SK-N-MC (cell line): ENCODE measurements at regions not wholly inside any gene's neighbourhood (a gene's known extent, or its start where the extent isn't known, plus 50 kb on each side); places are given as distances from the start of the nearest gene placed in this dataset.
A peak's percentile ranks its signal among the peaks of the same experiment; 100 is the strongest.

Source experiments
- DNase-seq: peaks from one replicate; pipeline ENCODE4 v3.0.0-alpha.2; 2011; ENCODE audit warnings: low read depth, low spot score
- H3K27ac ChIP-seq: fragments of 200-600 bp; sonication (generic); 2 replicates; pipeline ENCODE4 v1.5.1; 2016; ENCODE audit warnings: mixed run types
- H3K36me3 ChIP-seq: fragments of 200-600 bp; sonication (generic); 2 replicates; pipeline ENCODE4 v1.6.1; 2017; ENCODE audit warnings: antibody characterized with exemption, low read length, mixed read lengths; ENCODE audit not compliant: insufficient read depth
- H3K4me3 ChIP-seq: fragments of 200-600 bp; sonication (generic); 2 replicates; pipeline ENCODE4 v1.5.1; 2016
- H3K9ac ChIP-seq: fragments of 200-600 bp; sonication (generic); 2 replicates; pipeline ENCODE4 v1.8.0; 2017; ENCODE audit warnings: mixed run types, mixed read lengths; ENCODE audit not compliant: insufficient read length
- H3K9me3 ChIP-seq: fragments of 200-600 bp; sonication (generic); 2 replicates; pipeline ENCODE4 v1.6.1; 2017; ENCODE audit warnings: low read depth, mild to moderate bottlenecking, antibody characterized with exemption, low read length, moderate library complexity, mixed read lengths
- EZH2 ChIP-seq: fragments of 200-600 bp; sonication (generic); IDR thresholded peaks from one replicate; pipeline ENCODE4 v1.6.1; 2017; ENCODE audit warnings: antibody characterized with exemption
- FOXP2 ChIP-seq: optimal IDR thresholded peaks from 2 replicates; pipeline ENCODE3; 2011; ENCODE audit warnings: mild to moderate bottlenecking, moderate library complexity; ENCODE audit not compliant: insufficient read depth; ENCODE audit errors: extremely low read length, control extremely low read depth
- POLR2AphosphoS5 ChIP-seq: IDR thresholded peaks from 2 replicates; pipeline ENCODE4 v1.6.1; 2012; ENCODE audit warnings: mild to moderate bottlenecking, low read depth, low read length, borderline replicate concordance

DNA sequence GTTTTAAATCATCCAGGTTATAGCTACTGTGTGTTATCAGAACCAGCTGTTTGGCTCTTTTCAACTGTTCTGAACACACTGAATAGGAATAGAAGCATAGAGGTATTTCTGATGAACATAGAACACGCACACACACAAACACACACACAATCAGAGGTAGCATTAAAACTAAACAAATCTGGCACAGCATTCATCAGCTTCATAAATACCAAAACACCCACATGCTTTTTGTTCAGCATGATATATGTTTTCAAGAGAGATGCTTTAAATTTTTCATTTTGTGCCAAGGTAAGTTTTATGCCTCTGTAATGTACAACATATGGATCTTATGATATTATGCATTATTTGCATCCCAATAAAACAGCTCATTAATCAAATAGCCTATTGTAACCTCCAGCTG, 208.6 kb downstream of the GALC start:
- H3K27ac ChIP-seq = peak overlapping the region; percentile 63
- no peaks in the 10 kb centered on the region for H3K9me3 ChIP-seq
- peak overlapping the region; percentile 16; the same call in 1 of the 2 replicates for H3K4me3 ChIP-seq
- H3K9ac ChIP-seq = no peak overlapping the region
- TF ChIP-seq FOXP2 (no peak), POLR2AphosphoS5 (no peak), EZH2 (no peak)
- DNase-seq = no peak
- H3K36me3 ChIP-seq = no peaks in the 10 kb centered on the region

DNA sequence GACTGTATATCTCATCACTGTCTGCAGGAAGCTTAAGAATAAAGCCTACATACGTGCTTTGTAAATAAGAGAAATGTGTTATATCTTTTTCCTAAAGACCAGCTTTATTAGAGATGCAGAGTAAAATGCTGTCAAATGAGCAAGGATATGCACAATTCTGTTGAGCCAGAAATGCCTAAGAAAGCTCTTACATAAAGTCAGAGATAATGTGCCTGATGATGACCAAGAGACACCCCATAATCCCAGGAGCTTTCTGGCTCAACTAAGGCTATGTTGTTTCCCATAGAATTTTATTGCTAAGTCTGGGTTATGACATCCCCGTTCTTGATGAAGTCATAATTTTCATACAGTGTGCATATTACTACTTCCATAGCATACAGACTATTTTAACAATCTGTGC, 209.9 kb downstream of the GALC start:
- TF ChIP-seq FOXP2 (no peak), EZH2 (no peak)
- no peak overlapping the region for H3K9ac ChIP-seq
- H3K27ac ChIP-seq = no peak overlapping the region
- no peaks in the 10 kb centered on the region for H3K36me3 ChIP-seq
- no peak for DNase-seq
- no peak overlapping the region for H3K4me3 ChIP-seq
- no peaks in the 10 kb centered on the region for H3K9me3 ChIP-seq

DNA sequence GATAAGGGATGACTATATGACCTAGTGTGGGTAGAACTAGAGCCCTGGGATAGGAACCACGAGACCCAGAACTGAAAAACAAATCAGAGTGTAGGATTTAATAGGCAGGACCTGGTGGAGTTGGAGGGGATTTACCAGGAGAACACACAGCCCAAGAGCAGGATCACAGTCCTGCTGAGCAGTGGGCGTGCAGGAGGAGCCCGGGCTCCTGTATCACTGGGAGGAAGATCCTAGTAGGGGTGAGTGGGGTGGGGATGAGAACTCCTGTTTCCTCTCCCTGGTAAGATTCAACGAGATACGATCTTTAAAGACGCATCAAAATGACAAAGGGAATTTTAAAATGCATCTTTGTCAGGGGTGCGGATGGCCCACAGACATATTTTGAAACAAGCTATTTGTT, 220.1 kb downstream of the GALC start:
- DNase-seq = no peak
- H3K36me3 ChIP-seq = no peaks in the 10 kb centered on the region
- H3K9me3 ChIP-seq = no peaks in the 10 kb centered on the region
- H3K9ac ChIP-seq = no peak overlapping the region
- H3K4me3 ChIP-seq = no peak overlapping the region
- TF ChIP-seq POLR2AphosphoS5 = no peak
- no peak for TF ChIP-seq FOXP2
- TF ChIP-seq EZH2 = no peak
- H3K27ac ChIP-seq = no peak overlapping the region

DNA sequence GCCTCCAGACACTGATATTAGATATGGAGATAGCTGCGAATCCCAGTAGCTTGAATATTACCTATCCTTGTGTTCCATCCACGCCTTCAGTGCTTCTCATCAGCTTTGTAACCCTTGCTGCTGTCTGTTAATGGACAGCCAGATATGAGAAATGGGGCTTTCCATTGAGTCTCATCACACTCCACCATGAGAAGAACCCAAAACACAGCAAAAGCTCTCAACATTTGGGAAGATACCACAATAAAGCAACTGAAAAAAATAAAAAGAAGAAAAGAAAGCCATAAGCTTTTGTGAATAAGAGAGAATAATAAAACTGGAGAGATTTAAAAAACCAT, 225.4 kb downstream of the GALC start:
- TF ChIP-seq FOXP2 (no peak), EZH2 (no peak), POLR2AphosphoS5 (no peak)
- H3K36me3 ChIP-seq = no peaks in the 10 kb centered on the region
- DNase-seq = no peak
- H3K4me3 ChIP-seq = no peak overlapping the region
- no peak overlapping the region for H3K9ac ChIP-seq
- no peak overlapping the region for H3K27ac ChIP-seq
- no peaks in the 10 kb centered on the region for H3K9me3 ChIP-seq

DNA sequence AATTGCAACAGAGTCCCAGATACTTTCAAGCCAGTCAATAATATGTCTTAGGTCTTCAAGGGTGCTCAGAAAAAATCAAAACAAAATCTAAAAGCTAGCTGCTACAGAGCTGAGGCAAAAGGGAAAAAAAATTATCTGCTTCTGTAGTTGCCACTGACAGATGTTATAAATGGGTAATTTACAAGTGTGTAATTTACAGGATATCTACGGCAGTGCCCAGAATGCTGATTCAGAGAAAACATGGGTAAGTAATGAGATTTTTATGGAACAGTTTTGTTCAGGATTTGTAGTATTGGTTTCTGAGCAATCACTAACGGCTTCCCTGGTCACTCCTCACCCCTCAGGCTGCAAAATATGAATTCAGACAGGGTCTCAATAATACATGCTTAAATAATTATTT, 234.1 kb downstream of the GALC start:
- H3K9ac ChIP-seq = no peak overlapping the region
- H3K4me3 ChIP-seq = peak overlapping the region; percentile 64
- no peaks in the 10 kb centered on the region for H3K9me3 ChIP-seq
- DNase-seq = peak; percentile 26
- no peak for TF ChIP-seq POLR2AphosphoS5
- TF ChIP-seq FOXP2 = no peak
- no peak for TF ChIP-seq EZH2
- H3K27ac ChIP-seq = peak overlapping the region; percentile 67; the same call in 1 of the 2 replicates
- H3K36me3 ChIP-seq = no peaks in the 10 kb centered on the region

DNA sequence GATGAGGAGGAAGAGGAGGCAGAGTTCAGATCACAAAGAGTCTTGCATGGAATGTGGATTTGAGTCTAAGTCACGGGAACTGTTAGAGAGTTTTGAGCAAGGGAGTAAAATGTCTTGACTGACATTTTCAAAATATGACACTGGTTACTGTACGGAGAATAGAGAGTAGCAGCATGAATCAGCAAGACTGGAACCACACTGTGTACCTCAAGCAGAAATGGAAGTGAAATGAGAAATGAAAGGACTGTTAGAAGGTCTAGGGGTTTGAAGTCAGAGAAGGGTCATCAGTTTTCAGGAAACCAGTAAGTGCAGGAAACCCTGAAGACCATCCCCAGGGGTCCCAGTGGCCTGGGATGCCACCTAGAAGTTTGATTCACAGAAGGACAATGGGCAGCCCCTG, 236.3 kb downstream of the GALC start:
- no peaks in the 10 kb centered on the region for H3K36me3 ChIP-seq
- no peak overlapping the region for H3K9ac ChIP-seq
- no peaks in the 10 kb centered on the region for H3K9me3 ChIP-seq
- no peak overlapping the region for H3K4me3 ChIP-seq
- H3K27ac ChIP-seq = no peak overlapping the region
- TF ChIP-seq EZH2 (no peak), FOXP2 (no peak), POLR2AphosphoS5 (no peak)
- no peak for DNase-seq

DNA sequence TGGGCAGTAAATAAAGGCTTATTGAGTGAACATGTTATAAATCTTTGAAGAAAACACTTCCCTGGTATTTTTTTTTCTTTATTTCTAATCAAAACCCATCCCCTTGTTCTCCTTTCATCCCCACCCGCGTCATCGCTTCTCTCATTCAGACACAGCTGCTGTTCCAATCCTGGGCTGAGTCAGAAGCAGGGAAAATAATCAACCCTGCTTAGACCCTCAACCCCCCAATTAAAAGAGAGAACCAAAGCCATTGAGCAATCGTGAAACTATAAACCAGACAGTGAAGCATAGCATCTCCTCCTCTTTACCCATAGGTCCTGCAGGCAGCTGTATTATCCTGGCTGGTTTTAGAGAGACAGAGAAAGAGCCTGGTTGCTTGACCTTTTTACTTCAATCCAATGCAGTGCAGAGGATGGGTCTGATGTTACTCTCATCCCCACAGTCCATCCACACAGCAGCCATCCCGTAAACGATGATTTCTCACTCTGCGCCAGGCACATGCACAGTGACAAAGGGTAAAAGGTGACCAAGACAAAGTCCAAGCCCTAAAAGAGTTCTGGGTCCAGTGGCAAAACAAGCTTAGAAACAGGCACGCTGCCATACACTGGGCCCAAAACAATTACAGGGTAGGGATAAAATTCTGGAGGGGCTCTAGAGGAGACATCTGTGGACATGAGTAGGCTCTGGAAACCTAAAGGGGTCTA, 238.3 kb downstream of the GALC start:
- no peaks in the 10 kb centered on the region for H3K36me3 ChIP-seq

DNA sequence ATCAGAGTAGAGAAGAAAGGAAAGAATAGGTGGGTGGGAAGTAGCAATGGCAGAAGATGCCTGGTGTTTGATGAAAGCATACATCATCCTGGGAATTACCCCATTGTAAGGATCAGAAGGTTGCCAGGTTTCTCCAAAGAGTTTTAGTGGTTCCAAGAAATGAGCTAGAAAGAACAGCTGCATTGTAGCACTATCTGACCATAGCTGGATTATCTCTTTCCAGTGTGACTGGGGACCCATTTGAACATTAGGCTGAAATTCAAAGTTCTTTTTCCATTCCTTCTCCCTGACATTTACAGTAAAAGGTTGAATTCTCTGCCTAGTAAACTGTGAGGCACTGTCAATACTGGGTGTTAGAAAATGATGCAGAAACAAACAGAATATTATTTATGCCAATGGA, 244.4 kb downstream of the GALC start:
- TF ChIP-seq POLR2AphosphoS5 (no peak), EZH2 (no peak), FOXP2 (no peak)
- no peak for DNase-seq

More for the DNA sequence above, 238.3 kb downstream of the GALC start:
- TF ChIP-seq EZH2 = no peak
- TF ChIP-seq POLR2AphosphoS5 = no peak
- TF ChIP-seq FOXP2 = no peak
- no peak for DNase-seq
- H3K27ac ChIP-seq = no peak overlapping the region
- no peaks in the 10 kb centered on the region for H3K9me3 ChIP-seq
- H3K9ac ChIP-seq = no peak overlapping the region
- H3K4me3 ChIP-seq = no peak overlapping the region

More for the DNA sequence above, 244.4 kb downstream of the GALC start:
- Histone ChIP-seq H3K4me3 (no peak overlapping the region), H3K9ac (no peak overlapping the region), H3K9me3 (no peaks in the 10 kb centered on the region), H3K27ac (no peak overlapping the region), H3K36me3 (no peaks in the 10 kb centered on the region)
